SJCRH30 (cell line): ENCODE measurements at regions not wholly inside any gene's neighbourhood (a gene's known extent, or its start where the extent isn't known, plus 50 kb on each side); places are given as distances from the start of the nearest gene placed in this dataset.

Experiments used
- DNase-seq, 2 experiments: peaks; one replicate each; pipeline ENCODE4 v3.0.0-alpha.2; 2015 to 2020
- H3K27ac ChIP-seq: fragments of 250-450 bp; sonication (Bioruptor Pico); 2 replicates; pipeline ENCODE4 v1.5.1; 2020; ENCODE audit warnings: mild to moderate bottlenecking, moderate library complexity
- H3K27me3 ChIP-seq: fragments of 250-450 bp; sonication (Bioruptor Pico); 2 replicates; pipeline ENCODE4 v1.5.1; 2020; ENCODE audit warnings: mild to moderate bottlenecking, moderate library complexity
- H3K36me3 ChIP-seq: fragments of 250-450 bp; sonication (Bioruptor Pico); 2 replicates; pipeline ENCODE4 v1.5.1; 2020; ENCODE audit warnings: mild to moderate bottlenecking, moderate library complexity
- H3K4me1 ChIP-seq: fragments of 250-450 bp; sonication (Bioruptor Pico); 2 replicates; pipeline ENCODE4 v1.5.1; 2020; ENCODE audit warnings: mild to moderate bottlenecking, moderate library complexity
- H3K4me3 ChIP-seq: fragments of 250-450 bp; sonication (Bioruptor Pico); 2 replicates; pipeline ENCODE4 v1.5.1; 2020; ENCODE audit warnings: mild to moderate bottlenecking, moderate library complexity
- H3K9me3 ChIP-seq: fragments of 250-450 bp; sonication (Bioruptor Pico); replicated peaks from 2 replicates; pipeline ENCODE4 v1.5.1; 2020; ENCODE audit warnings: mild to moderate bottlenecking, moderate library complexity

DNA sequence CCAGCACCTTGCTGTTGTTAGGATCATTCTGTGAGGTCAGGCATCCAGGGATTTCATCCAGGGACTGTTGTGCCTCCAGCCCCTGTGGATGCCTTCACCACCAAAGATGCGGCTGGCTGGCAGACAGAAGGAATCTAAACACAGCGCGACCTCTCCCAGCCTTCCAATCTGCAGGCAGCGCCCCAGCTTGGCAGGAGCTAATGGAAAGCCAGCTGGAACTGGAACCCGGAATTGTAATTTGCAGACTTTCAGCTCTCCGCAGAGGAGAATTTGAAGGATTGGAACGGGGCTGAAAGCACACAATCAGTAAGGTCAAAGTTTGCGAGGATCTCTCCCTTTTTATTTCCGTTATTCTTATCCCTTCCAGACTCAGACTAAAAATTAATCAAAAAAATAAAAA lies 127.8 kb downstream of the TRIB2 start:
- no peaks in the 10 kb centered on the region for H3K36me3 ChIP-seq
- no peak overlapping the region for H3K27ac ChIP-seq
- no peak overlapping the region for H3K4me3 ChIP-seq
- no peak for DNase-seq
- no peaks in the 10 kb centered on the region for H3K27me3 ChIP-seq
- peaks cover 3% of the 10 kb centered on the region; the same call in 1 of the 2 replicates for H3K9me3 ChIP-seq
- peaks cover 6% of the 10 kb centered on the region for H3K4me1 ChIP-seq

DNA sequence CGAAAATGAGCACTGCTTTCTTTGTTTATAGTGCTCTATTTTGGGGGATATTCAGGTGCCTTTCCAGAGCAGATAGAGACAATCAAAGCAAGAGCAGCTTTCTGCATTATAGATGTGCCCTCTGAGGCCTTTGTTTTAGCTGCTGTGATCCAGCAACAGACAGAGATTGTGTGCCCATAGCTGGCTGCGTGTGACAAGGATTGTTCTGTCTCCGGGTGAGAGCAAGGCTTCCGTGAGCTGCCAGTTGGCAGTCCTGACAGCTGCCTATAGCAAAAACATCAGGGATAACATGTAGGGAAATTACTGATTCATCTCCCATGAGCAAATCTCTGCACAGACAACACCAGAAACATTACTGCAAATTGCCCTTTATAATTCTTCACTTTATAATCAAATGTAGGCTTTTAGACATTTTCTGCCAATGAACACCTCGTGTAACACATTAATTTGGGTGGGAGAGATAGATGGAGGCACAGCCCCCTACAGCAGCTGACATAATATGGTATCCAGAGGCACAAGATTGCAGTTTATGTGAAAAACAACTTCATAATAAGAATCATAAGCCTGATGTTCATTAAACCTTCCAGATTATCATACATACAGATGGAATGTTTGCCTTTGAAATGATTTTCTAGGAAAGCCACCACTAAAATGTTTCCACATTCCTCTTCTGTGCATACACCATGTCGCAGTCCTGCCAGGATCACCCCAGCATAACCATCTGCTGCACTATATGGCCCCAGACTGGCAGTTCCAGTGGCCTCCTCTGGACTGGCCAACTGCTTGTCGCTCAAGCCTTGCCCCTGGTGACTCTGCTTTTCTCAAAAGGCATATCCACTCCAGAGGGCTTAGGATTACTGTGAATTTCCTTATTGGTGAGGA lies 131.2 kb downstream of the TRIB2 start:
- H3K4me1 ChIP-seq: no peaks in the 10 kb centered on the region
- no peak overlapping the region for H3K4me3 ChIP-seq
- H3K9me3 ChIP-seq: peaks cover 4% of the 10 kb centered on the region
- no peaks in the 10 kb centered on the region for H3K36me3 ChIP-seq
- no peak for DNase-seq
- H3K27ac ChIP-seq: no peak overlapping the region
- no peaks in the 10 kb centered on the region for H3K27me3 ChIP-seq

DNA sequence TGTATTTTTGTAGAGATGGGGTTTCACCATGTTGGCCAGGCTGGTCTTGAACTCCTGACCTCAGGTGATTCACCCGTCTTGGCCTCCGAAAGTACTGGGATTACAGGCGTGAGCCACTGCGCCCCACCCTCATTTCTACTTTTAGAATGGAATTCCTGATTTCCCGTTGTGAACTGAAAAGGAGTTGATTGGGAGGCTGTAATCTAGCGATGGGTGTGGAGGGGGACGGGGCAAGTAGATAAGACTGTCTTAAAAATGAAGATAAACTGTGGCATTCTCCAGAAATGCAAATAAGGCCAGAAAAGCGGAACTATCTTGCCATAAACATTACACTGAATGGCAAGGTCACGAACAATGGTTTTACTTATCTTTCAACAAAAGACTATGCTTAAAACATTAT lies 135.4 kb downstream of the TRIB2 start:
- DNase-seq: no peak
- Histone ChIP-seq H3K27me3 (no peaks in the 10 kb centered on the region), H3K27ac (no peak overlapping the region), H3K36me3 (no peaks in the 10 kb centered on the region), H3K9me3 (peaks cover 18% of the 10 kb centered on the region), H3K4me1 (peaks cover 12% of the 10 kb centered on the region), H3K4me3 (no peak overlapping the region)

DNA sequence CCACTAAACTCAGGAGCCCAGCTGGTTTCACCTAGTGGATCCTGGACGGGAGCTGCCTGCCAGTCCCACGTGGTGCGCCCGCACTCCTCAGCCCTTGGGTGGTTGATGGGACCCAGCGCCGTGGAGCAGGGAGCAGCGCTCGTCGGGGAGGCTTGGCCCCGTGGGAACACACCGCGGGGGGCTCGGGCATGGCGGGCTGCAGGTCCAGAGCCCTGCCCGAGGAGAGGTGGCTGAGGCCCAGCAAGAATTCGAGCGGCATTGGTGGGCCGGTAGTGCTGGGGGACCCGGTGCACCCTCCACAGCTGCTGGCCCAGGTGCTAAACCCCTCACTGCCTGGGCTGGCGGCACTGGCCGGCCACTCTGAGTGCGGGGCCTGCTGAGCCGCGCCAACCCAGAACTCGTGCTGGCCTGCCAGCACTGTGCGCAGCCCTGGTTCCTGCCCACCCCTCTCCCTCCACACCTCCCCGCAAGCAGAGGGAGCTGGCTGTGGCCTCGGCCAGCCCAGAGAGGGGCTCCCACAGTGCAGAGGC lies 137.3 kb downstream of the TRIB2 start:
- Histone ChIP-seq H3K9me3 (peaks cover 22% of the 10 kb centered on the region), H3K27me3 (no peaks in the 10 kb centered on the region), H3K4me3 (no peak overlapping the region), H3K27ac (no peak overlapping the region), H3K4me1 (peaks cover 21% of the 10 kb centered on the region), H3K36me3 (no peaks in the 10 kb centered on the region)
- DNase-seq: no peak

DNA sequence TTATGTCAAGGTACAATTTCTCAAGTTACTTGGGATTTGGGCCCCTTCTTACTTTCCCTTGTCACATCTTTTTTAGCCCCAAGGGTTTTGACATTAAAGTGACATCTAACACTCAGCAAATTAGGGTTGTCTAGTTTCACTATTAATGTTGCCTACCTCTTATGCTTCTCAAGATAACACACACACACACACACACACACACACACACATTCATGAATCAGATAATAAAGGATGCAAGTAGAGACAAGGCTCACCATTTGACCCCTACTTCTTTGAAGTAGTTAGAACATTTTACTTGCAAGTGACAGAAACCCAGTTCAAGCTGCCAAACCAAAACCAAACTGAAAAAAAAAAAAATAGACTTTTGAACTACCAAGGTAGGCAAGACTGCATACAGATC lies 138.8 kb downstream of the TRIB2 start:
- Histone ChIP-seq H3K27me3 (no peaks in the 10 kb centered on the region), H3K4me3 (no peak overlapping the region), H3K36me3 (no peaks in the 10 kb centered on the region), H3K27ac (no peak overlapping the region), H3K4me1 (peaks cover 21% of the 10 kb centered on the region), H3K9me3 (peaks cover 22% of the 10 kb centered on the region)
- DNase-seq: no peak

DNA sequence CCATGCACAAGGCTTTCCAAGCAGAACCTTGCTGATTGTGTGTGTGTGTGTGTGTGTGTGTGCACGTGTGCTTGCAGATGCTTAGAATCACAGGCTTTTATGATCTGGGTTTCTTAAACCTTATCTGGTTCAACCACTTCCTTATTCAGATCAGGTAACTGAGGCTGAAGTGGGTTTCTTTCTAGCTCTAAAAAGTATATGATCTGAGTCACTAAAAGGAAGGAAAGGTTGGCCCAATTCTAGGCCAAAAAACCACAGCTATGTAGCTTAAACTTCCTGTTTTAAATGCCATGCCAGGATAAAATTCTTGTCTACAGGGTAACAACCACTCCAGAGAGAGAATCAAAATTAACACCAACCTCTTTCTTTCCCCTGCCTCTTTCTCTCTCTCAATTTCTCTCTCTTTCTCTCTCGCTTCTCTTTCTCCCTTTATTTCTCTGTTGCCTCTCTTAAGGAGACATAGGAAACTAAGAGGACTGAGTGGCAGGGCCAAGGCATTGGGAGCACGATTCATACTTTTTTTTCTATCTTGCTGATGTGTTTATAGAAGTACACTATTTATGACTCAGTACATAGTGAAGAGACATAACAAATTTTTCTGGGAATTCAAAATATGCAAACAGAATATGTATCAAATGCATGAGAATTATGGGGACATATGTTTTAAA lies 140.3 kb downstream of the TRIB2 start:
- DNase-seq: peak in 1 of 2 experiments; percentile 19
- Histone ChIP-seq H3K36me3 (no peaks in the 10 kb centered on the region), H3K27ac (peak overlapping the region; percentile 53; the same call in 1 of the 2 replicates)

DNA sequence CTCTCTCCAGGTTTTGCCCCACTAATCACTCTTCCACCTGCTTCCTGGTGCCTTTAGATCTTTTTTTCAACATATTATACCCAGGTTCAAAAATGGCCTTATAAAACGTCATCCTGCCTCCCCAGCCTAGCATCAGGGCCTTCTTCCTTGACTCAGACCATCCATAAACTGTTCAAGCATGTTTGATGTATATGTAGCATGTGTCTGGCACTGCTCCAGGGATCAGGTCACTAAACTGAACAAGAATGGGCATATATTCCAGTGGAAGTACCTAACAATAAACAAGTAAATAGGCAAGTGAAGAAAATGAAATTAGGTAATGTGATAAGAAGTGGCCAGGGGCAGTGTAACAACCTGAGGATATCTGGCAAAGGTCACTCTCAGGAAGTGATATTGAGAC lies 141.2 kb downstream of the TRIB2 start:
- peaks cover 22% of the 10 kb centered on the region for H3K9me3 ChIP-seq
- H3K27ac ChIP-seq: no peak overlapping the region; the same call in 1 of the 2 replicates
- H3K4me1 ChIP-seq: peaks cover 21% of the 10 kb centered on the region
- no peaks in the 10 kb centered on the region for H3K36me3 ChIP-seq
- no peak overlapping the region for H3K4me3 ChIP-seq
- peak in 1 of 2 experiments; percentile 21 for DNase-seq
- no peaks in the 10 kb centered on the region for H3K27me3 ChIP-seq

More for the DNA sequence above, 140.3 kb downstream of the TRIB2 start:
- Histone ChIP-seq H3K4me1 (peaks cover 21% of the 10 kb centered on the region), H3K27me3 (no peaks in the 10 kb centered on the region), H3K9me3 (peaks cover 22% of the 10 kb centered on the region), H3K4me3 (no peak overlapping the region)

DNA sequence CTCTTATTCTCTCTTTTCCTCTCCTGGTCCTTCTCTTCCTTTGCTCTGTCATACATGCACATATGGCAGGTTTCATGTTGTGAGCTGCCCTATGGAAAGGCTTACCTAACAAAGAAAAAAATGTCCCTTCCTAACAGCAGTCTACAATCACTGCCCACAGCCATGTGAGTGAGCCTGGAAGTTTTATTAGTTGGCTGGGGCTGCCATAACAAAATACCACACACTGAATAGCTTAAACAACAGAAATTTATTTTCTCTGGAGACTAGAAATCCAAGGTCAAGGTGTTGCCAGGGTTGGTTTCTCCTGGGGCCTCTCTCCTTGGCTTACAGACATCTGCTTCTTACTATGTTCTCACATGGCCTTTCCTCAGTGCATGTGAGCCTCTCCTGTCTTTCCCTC lies 142.1 kb downstream of the TRIB2 start:
- Histone ChIP-seq H3K36me3 (no peaks in the 10 kb centered on the region), H3K4me3 (no peak overlapping the region), H3K27ac (no peak overlapping the region), H3K4me1 (peaks cover 21% of the 10 kb centered on the region), H3K9me3 (peaks cover 21% of the 10 kb centered on the region), H3K27me3 (no peaks in the 10 kb centered on the region)
- DNase-seq: no peak

DNA sequence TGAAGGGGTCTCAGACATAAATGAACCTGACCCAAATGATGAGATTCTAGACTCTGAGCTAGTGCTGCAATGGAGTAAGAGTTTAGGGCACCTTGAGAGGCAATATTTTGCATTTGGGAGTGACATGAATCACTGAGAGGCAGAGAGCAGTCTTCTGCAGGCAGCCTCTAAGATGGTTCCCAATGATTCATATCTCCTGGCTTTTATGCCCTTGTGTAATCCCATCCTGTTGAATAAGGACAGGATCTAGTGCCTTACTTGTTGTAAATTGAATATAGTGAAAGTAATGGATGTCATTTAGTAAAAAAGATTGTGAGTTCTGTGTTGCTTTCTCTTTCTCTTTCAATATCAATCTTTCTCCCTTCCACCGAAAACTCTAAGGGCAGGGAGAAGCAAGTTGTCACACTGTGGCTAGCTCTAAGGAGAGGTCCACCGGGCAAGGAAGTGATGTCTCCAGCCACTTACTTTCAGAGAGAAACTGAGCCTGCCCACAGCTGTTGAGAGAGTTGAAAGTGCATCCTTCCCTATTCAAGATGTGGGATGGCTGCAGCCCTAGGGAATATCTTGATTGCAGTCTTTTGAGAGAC lies 144.7 kb downstream of the TRIB2 start:
- Histone ChIP-seq H3K4me3 (no peak overlapping the region), H3K27ac (no peak overlapping the region), H3K36me3 (no peaks in the 10 kb centered on the region), H3K9me3 (peaks cover 14% of the 10 kb centered on the region), H3K4me1 (peaks cover 16% of the 10 kb centered on the region), H3K27me3 (no peaks in the 10 kb centered on the region)
- DNase-seq: no peak

DNA sequence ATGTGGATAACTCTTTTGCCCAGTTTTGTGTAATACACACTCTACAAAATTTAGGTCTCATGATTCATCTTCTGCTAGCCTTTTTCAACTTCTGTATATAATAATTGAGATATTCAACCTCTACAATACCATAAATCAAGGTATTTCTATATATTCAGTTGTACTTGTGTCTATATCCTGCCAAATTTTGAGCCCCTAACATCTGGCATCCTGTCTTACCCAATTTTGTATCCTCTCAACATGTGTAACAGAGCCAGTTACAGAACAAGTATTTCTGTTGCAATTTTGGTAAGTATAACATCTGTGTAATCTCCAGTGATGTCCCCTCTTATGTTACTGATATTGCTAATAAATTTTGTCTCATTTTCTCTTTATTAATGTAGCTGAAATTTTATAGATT lies 145.8 kb downstream of the TRIB2 start:
- no peak for DNase-seq
- H3K27me3 ChIP-seq: no peaks in the 10 kb centered on the region
- no peak overlapping the region for H3K4me3 ChIP-seq
- no peaks in the 10 kb centered on the region for H3K36me3 ChIP-seq
- peaks cover 5% of the 10 kb centered on the region for H3K4me1 ChIP-seq
- peaks cover 14% of the 10 kb centered on the region for H3K9me3 ChIP-seq
- no peak overlapping the region for H3K27ac ChIP-seq

DNA sequence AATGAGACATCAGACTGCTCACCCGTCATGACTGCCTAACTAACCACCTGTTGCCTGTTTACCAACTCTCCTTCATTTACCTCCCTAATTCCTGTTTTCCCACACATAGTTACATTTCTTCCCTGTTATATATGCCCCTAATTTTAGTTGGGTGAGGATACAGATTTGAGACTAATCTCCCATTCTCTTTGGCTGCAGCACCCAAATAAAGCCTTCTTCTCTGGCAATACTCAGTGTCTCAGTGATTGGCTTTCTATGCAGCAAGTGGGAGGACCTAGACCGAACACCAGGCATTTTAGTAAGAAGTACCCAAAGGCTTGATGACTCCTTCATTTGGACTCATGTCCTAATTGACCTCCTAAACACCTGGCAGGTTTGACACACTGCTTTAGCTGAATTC lies 147.2 kb downstream of the TRIB2 start:
- H3K27me3 ChIP-seq: no peaks in the 10 kb centered on the region

DNA sequence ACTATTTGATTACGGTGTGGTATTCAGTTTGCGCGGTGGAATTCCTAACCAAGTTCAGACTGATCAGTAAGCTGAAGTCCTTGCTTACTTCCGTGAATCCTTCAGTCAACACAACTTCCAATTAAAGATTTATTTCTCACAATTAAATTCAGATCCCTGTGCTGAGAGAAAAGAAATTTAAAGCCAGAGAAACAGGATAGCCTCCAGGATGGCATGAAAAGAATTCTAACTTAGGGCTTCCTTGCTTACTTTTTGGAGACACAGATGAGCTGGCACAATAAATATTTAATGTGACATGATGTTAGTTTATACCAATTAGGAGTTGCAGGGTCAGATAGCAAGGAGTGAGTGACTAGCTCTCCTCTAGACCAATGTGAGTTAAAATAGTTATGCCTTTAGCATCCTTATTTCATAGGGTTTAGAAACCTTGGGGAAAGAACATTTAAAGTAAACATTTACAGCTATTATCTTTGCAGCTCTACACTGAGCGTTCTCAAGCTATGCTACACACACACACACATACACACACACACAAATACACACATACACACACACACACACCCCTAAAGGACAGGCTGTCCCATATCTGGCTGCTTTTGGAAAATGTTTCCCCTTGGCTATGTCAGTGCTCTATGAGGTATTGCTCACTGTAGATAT lies 151.0 kb downstream of the TRIB2 start:
- no peak overlapping the region for H3K27ac ChIP-seq
- H3K27me3 ChIP-seq: no peaks in the 10 kb centered on the region
- DNase-seq: no peak
- no peaks in the 10 kb centered on the region for H3K4me1 ChIP-seq
- no peaks in the 10 kb centered on the region for H3K36me3 ChIP-seq
- H3K4me3 ChIP-seq: no peak overlapping the region
- peaks cover 8% of the 10 kb centered on the region for H3K9me3 ChIP-seq

More for the DNA sequence above, 147.2 kb downstream of the TRIB2 start:
- Histone ChIP-seq H3K4me1 (no peaks in the 10 kb centered on the region), H3K27ac (no peak overlapping the region), H3K9me3 (peaks cover 8% of the 10 kb centered on the region), H3K4me3 (no peak overlapping the region), H3K36me3 (no peaks in the 10 kb centered on the region)
- DNase-seq: no peak

DNA sequence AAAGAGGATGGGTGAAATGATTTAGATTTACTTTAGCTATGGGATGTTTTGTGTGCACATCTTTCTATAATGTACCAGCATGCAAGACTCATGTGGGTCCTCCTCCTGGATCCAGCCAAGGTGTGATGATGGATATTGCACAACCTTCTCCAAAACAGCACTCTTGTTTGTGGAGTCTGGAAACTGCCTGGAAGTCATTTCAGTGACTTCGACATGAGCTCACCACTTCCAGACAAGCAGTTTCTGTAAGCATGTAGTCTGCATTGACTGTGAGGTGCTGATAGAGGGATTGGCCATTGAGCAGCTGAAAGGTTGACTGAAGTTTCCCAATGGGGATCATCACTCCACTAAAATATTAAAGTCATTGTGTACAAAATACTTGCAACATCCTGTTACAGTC lies 154.0 kb downstream of the TRIB2 start:
- Histone ChIP-seq H3K36me3 (no peaks in the 10 kb centered on the region), H3K4me1 (no peaks in the 10 kb centered on the region), H3K27me3 (no peaks in the 10 kb centered on the region), H3K4me3 (no peak overlapping the region), H3K9me3 (no peaks in the 10 kb centered on the region), H3K27ac (no peak overlapping the region)
- no peak for DNase-seq

DNA sequence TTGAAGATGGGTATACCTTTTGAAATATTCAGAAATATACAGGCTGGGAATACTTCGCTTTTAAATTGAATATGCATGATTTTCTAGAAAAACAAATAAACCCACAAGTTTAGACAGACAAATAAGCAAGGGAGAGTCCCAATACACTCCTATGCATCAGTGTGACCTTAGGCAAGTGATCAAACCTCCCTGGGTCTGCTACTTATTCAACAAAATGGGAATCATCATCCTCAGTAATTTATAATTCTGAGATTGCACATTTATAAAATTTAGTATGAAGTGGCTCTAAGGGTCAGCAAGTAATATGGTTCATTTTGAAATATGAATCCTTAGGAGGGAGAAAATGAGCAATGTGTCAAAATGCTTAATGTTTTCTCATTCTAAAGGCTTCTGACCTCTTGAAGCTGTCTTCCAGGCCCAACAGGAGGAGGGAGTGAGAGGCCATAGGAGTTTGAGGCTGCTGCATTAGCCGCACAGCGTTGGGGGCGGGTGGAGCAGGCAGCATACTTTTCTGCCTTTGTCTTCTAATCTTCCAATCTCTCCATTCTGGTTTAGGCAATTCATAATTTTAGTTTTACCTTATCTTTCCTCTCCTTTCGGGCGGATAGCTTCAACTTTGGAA lies 155.1 kb downstream of the TRIB2 start:
- Histone ChIP-seq H3K27me3 (no peaks in the 10 kb centered on the region), H3K4me1 (no peaks in the 10 kb centered on the region), H3K36me3 (no peaks in the 10 kb centered on the region), H3K4me3 (no peak overlapping the region), H3K9me3 (no peaks in the 10 kb centered on the region), H3K27ac (no peak overlapping the region)
- DNase-seq: no peak
